ENCODE measurements at regions not wholly inside any gene's neighbourhood (a gene's known extent, or its start where the extent isn't known, plus 50 kb on each side); places are given as distances from the start of the nearest gene placed in this dataset.

GRCh38 chr10:106181501-106181900 is 983.0 kb downstream of the SORCS1 start:
- in situ Hi-C loops (cut with HindIII; ENCODE audit: low pct_unique_long_range_greater_than_20kb, low sequenced_read_pairs) = no loop called here
- no peak for DNase-seq (ENCODE audit: low read depth, low spot score)

- in situ Hi-C loops (cut with HindIII; ENCODE audit: low pct_unique_long_range_greater_than_20kb, low sequenced_read_pairs) = no loop called here
- no peak for DNase-seq (ENCODE audit: low read depth, low spot score)
Observed at GRCh38 chr10:106179430-106179829, 985.1 kb downstream of the SORCS1 start.

- in situ Hi-C loops (cut with HindIII; ENCODE audit: low pct_unique_long_range_greater_than_20kb, low sequenced_read_pairs) = no loop called here
- DNase-seq (ENCODE audit: low read depth, low spot score) = peak; percentile 45
Observed at GRCh38 chr10:106175760-106176377, 988.6 kb downstream of the SORCS1 start.

- no peak for DNase-seq (ENCODE audit: low read depth, low spot score)
- in situ Hi-C loops (cut with HindIII; ENCODE audit: low pct_unique_long_range_greater_than_20kb, low sequenced_read_pairs) = no loop called here
Observed at GRCh38 chr10:106173838-106174237, 990.7 kb downstream of the SORCS1 start.

- in situ Hi-C loops (cut with HindIII; ENCODE audit: low pct_unique_long_range_greater_than_20kb, low sequenced_read_pairs) = no loop called here
- DNase-seq (ENCODE audit: low read depth, low spot score) = no peak
Observed at GRCh38 chr10:106169241-106169640, 995.3 kb downstream of the SORCS1 start.

GRCh38 chr10:106167946-106168345 is 996.6 kb downstream of the SORCS1 start:
- no peak for DNase-seq (ENCODE audit: low read depth, low spot score)
- in situ Hi-C loops (cut with HindIII; ENCODE audit: low pct_unique_long_range_greater_than_20kb, low sequenced_read_pairs) = no loop called here

GRCh38 chr10:106158241-106158640 is 1006.3 kb downstream of the SORCS1 start:
- in situ Hi-C loops (cut with HindIII; ENCODE audit: low pct_unique_long_range_greater_than_20kb, low sequenced_read_pairs) = no loop called here
- DNase-seq (ENCODE audit: low read depth, low spot score) = no peak

- no peak for DNase-seq (ENCODE audit: low read depth, low spot score)
- in situ Hi-C loops (cut with HindIII; ENCODE audit: low pct_unique_long_range_greater_than_20kb, low sequenced_read_pairs) = no loop called here
Observed at GRCh38 chr10:106147021-106147420, 1017.5 kb downstream of the SORCS1 start.

GRCh38 chr10:106139915-106140314 is 1024.6 kb downstream of the SORCS1 start:
- no peak for DNase-seq (ENCODE audit: low read depth, low spot score)
- in situ Hi-C loops (cut with HindIII; ENCODE audit: low pct_unique_long_range_greater_than_20kb, low sequenced_read_pairs) = no loop called here

- in situ Hi-C loops (cut with HindIII; ENCODE audit: low pct_unique_long_range_greater_than_20kb, low sequenced_read_pairs) = no loop called here
- DNase-seq (ENCODE audit: low read depth, low spot score) = no peak
Observed at GRCh38 chr10:106136175-106136574, 1028.3 kb downstream of the SORCS1 start.

- no peak for DNase-seq (ENCODE audit: low read depth, low spot score)
- in situ Hi-C loops (cut with HindIII; ENCODE audit: low pct_unique_long_range_greater_than_20kb, low sequenced_read_pairs) = no loop called here
Observed at GRCh38 chr10:106134326-106135000, 1030.0 kb downstream of the SORCS1 start.

- in situ Hi-C loops (cut with HindIII; ENCODE audit: low pct_unique_long_range_greater_than_20kb, low sequenced_read_pairs) = no loop called here
- no peak for DNase-seq (ENCODE audit: low read depth, low spot score)
Observed at GRCh38 chr10:106133451-106133850, 1031.1 kb downstream of the SORCS1 start.

- in situ Hi-C loops (cut with HindIII; ENCODE audit: low pct_unique_long_range_greater_than_20kb, low sequenced_read_pairs) = no loop called here
- DNase-seq (ENCODE audit: low read depth, low spot score) = no peak
Observed at GRCh38 chr10:106132956-106133355, 1031.5 kb downstream of the SORCS1 start.

- DNase-seq (ENCODE audit: low read depth, low spot score) = no peak
- in situ Hi-C loops (cut with HindIII; ENCODE audit: low pct_unique_long_range_greater_than_20kb, low sequenced_read_pairs) = no loop called here
Observed at GRCh38 chr10:106114656-106115186, 1049.8 kb downstream of the SORCS1 start.

GRCh38 chr10:106111246-106111645 is 1053.3 kb downstream of the SORCS1 start:
- in situ Hi-C loops (cut with HindIII; ENCODE audit: low pct_unique_long_range_greater_than_20kb, low sequenced_read_pairs) = no loop called here
- DNase-seq (ENCODE audit: low read depth, low spot score) = no peak

GRCh38 chr10:106107706-106108105 is 1056.8 kb downstream of the SORCS1 start:
- in situ Hi-C loops (cut with HindIII; ENCODE audit: low pct_unique_long_range_greater_than_20kb, low sequenced_read_pairs) = no loop called here
- no peak for DNase-seq (ENCODE audit: low read depth, low spot score)

GRCh38 chr10:106106114-106106513 is 1058.4 kb downstream of the SORCS1 start:
- in situ Hi-C loops (cut with HindIII; ENCODE audit: low pct_unique_long_range_greater_than_20kb, low sequenced_read_pairs) = no loop called here
- no peak for DNase-seq (ENCODE audit: low read depth, low spot score)

GRCh38 chr10:106089855-106090254 is 1074.7 kb downstream of the SORCS1 start:
- DNase-seq (ENCODE audit: low read depth, low spot score) = no peak
- in situ Hi-C loops (cut with HindIII; ENCODE audit: low pct_unique_long_range_greater_than_20kb, low sequenced_read_pairs) = no loop called here

- in situ Hi-C loops (cut with HindIII; ENCODE audit: low pct_unique_long_range_greater_than_20kb, low sequenced_read_pairs) = no loop called here
- DNase-seq (ENCODE audit: low read depth, low spot score) = peak; percentile 1
Observed at GRCh38 chr10:106086391-106086790, 1078.1 kb downstream of the SORCS1 start.
